HepG2 (cell line): ENCODE measurements at regions not wholly inside any gene's neighbourhood (a gene's known extent, or its start where the extent isn't known, plus 50 kb on each side); places are given as distances from the start of the nearest gene placed in this dataset.

Experiments
- FOSL2 ChIP-seq: sonication (generic); formaldehyde crosslinking; IDR thresholded peaks from 2 replicates; pipeline ENCODE4 v1.4.0; 2020; ENCODE audit warnings: missing genetic modification reagents
- FOXO4 ChIP-seq: sonication (generic); formaldehyde crosslinking; conservative IDR thresholded peaks from 2 replicates; pipeline ENCODE4 v1.8.1; 2023; ENCODE audit warnings: missing genetic modification reagents
- HIC2 ChIP-seq: sonication (generic); formaldehyde crosslinking; IDR thresholded peaks from 2 replicates; pipeline ENCODE4 v1.9.0; 2022; ENCODE audit warnings: low read depth, missing genetic modification reagents
- NFE2 ChIP-seq: sonication (generic); formaldehyde crosslinking; IDR thresholded peaks from 2 replicates; pipeline ENCODE4 v1.4.0; 2020; ENCODE audit warnings: missing genetic modification reagents
- PATZ1 ChIP-seq: sonication (generic); formaldehyde crosslinking; IDR thresholded peaks from 2 replicates; pipeline ENCODE4 v1.4.0; 2020; ENCODE audit warnings: missing genetic modification reagents
- RFX1 ChIP-seq: fragments of 450-650 bp; IDR thresholded peaks from 2 replicates; pipeline ENCODE4 v1.6.1; 2017
- SAP130 ChIP-seq: IDR thresholded peaks from 2 replicates; pipeline ENCODE4 v1.6.1; 2016; ENCODE audit warnings: low read depth
- XRCC5 ChIP-seq: fragments of 200-400 bp; formaldehyde crosslinking; optimal IDR thresholded peaks from 2 replicates; pipeline ENCODE3; 2017; ENCODE audit warnings: mild to moderate bottlenecking, low read length
- ZBTB38 ChIP-seq: sonication (generic); formaldehyde crosslinking; IDR thresholded peaks from 2 replicates; pipeline ENCODE4 v1.5.1; 2020; ENCODE audit warnings: mild to moderate bottlenecking, missing genetic modification reagents
- ZFP91 ChIP-seq: sonication (generic); formaldehyde crosslinking; IDR thresholded peaks from 2 replicates; pipeline ENCODE4 v1.9.0; 2022; ENCODE audit warnings: missing genetic modification reagents, mild to moderate bottlenecking, borderline replicate concordance
- ZNF362 ChIP-seq: sonication (generic); formaldehyde crosslinking; IDR thresholded peaks from 2 replicates; pipeline ENCODE4 v1.4.0; 2020; ENCODE audit warnings: missing genetic modification reagents, mild to moderate bottlenecking, borderline replicate concordance
- ZNF451 ChIP-seq: sonication (generic); formaldehyde crosslinking; IDR thresholded peaks from 2 replicates; pipeline ENCODE4 v1.5.0; 2020; ENCODE audit warnings: mild to moderate bottlenecking, missing genetic modification reagents
- ZNF501 ChIP-seq: sonication (generic); formaldehyde crosslinking; IDR thresholded peaks from 2 replicates; pipeline ENCODE4 v1.5.1; 2020; ENCODE audit warnings: mild to moderate bottlenecking, moderate library complexity, missing genetic modification reagents
- ZNF709 ChIP-seq: sonication (generic); formaldehyde crosslinking; IDR thresholded peaks from 2 replicates; pipeline ENCODE4 v1.5.0; 2020; ENCODE audit warnings: mild to moderate bottlenecking, missing genetic modification reagents

GRCh38 chr17:72388765-72389473 lies 268.1 kb downstream of the SOX9 start (continued):
- TF ChIP-seq PATZ1 (peak; percentile 31; the same call in 1 of the 2 replicates), HIC2 (CRISPR knock-in tag) (peak; percentile 69), ZNF501 (CRISPR knock-in tag) (peak; percentile 41; the same call in 1 of the 2 replicates), ZNF362 (CRISPR knock-in tag) (no peak), XRCC5 (peak; percentile 68), FOXO4 (CRISPR knock-in tag) (peak; percentile 91; the same call in 1 of the 2 replicates), ZNF709 (CRISPR knock-in tag) (no peak), RFX1 (no peak), ZBTB38 (peak; percentile 37; the same call in 1 of the 2 replicates), NFE2 (CRISPR knock-in tag) (0 out of 2 replicates have a peak, but pooled peaks have one; percentile 24), FOSL2 (peak; percentile 16; the same call in 1 of the 2 replicates), ZNF451 (CRISPR knock-in tag) (0 out of 2 replicates have a peak, but pooled peaks have one; percentile 17), ZFP91 (CRISPR knock-in tag) (peak; percentile 50), SAP130 (CRISPR knock-in tag) (0 out of 2 replicates have a peak, but pooled peaks have one; percentile 17)
- TF ChIP-seq, all 625 proteins: peak for 24
